SK-N-SH (cell line): ENCODE measurements at regions not wholly inside any gene's neighbourhood (a gene's known extent, or its start where the extent isn't known, plus 50 kb on each side); places are given as distances from the start of the nearest gene placed in this dataset.

Source experiments
- CTCF ChIP-seq: fragments of 200-600 bp; sonication (generic); IDR thresholded peaks from 2 replicates; pipeline ENCODE4 v1.6.1; 2017; ENCODE audit warnings: antibody characterized with exemption, mild to moderate bottlenecking, moderate library complexity
- EP300 ChIP-seq, 2 experiments: IDR thresholded peaks; 2 replicates each; pipeline versions ENCODE4 v1.4.0 to v1.6.1; 2012; ENCODE audit warnings: borderline replicate concordance in 1 of 2, low read depth in 1 of 2, low read length in 1 of 2
- GABPA ChIP-seq: IDR thresholded peaks from 2 replicates; pipeline ENCODE4 v1.4.0; 2012; ENCODE audit warnings: low read depth, mild to moderate bottlenecking
- GATA2 ChIP-seq: sonication (generic); formaldehyde crosslinking; IDR thresholded peaks from 2 replicates; pipeline ENCODE4 v1.5.0; 2020; ENCODE audit warnings: mild to moderate bottlenecking, missing genetic modification reagents
- JUND ChIP-seq: IDR thresholded peaks from 2 replicates; pipeline ENCODE4 v1.4.0; 2012
- MAX ChIP-seq: IDR thresholded peaks from 2 replicates; pipeline ENCODE4 v1.4.0; 2012; ENCODE audit warnings: low read depth
- NRF1 ChIP-seq: IDR thresholded peaks from 2 replicates; pipeline ENCODE4 v1.6.1; 2012; ENCODE audit warnings: low read depth, mild to moderate bottlenecking, low read length
- POLR2AphosphoS5 ChIP-seq: IDR thresholded peaks from 2 replicates; pipeline ENCODE4 v1.6.1; 2012; ENCODE audit warnings: low read depth, low read length
- REST ChIP-seq: IDR thresholded peaks from 2 replicates; pipeline ENCODE4 v1.6.1; 2012; ENCODE audit warnings: mild to moderate bottlenecking, low read depth, low read length, moderate library complexity
- TAF1 ChIP-seq: IDR thresholded peaks from 2 replicates; pipeline ENCODE4 v1.6.1; 2012; ENCODE audit warnings: low read depth, mild to moderate bottlenecking, low read length, moderate library complexity, borderline replicate concordance
- TEAD4 ChIP-seq: IDR thresholded peaks from 2 replicates; pipeline ENCODE4 v1.4.0; 2012; ENCODE audit warnings: mild to moderate bottlenecking, borderline replicate concordance; ENCODE audit not compliant: insufficient read depth
- USF1 ChIP-seq: IDR thresholded peaks from 2 replicates; pipeline ENCODE4 v1.4.0; 2012; ENCODE audit warnings: low read depth, borderline replicate concordance
- YY1 ChIP-seq: IDR thresholded peaks from 2 replicates; pipeline ENCODE4 v1.4.0; 2012; ENCODE audit warnings: low read depth, mild to moderate bottlenecking

GRCh38 chr1:83702356-83702755 lies 296.6 kb downstream of the TTLL7 start:
- TF ChIP-seq GABPA (no peak), TAF1 (no peak), USF1 (no peak), YY1 (no peak), CTCF (no peak), GATA2 (no peak), MAX (no peak), JUND (no peak), POLR2AphosphoS5 (no peak), TEAD4 (no peak), NRF1 (no peak), REST (no peak), EP300 (IDR thresholded peaks at IDR 0.05; ENCODE audit: borderline replicate concordance in 1 of 2, low read depth in 1 of 2, low read length in 1 of 2) (no peak)
